NCI-H1092 treated with DMSO at 0.1 percent for 48 hours (cell line): ENCODE measurements at regions not wholly inside any gene's neighbourhood (a gene's known extent, or its start where the extent isn't known, plus 50 kb on each side); places are given as distances from the start of the nearest gene placed in this dataset.
"Not testable (repeated sequence)": the region's sequence is repeated elsewhere in the genome, so short reads cannot be mapped to it uniquely, and the experiment has no call there.

ENCODE experiments used
- DNase-seq: peaks from one replicate; lab custom pipeline; 2025; lab: John Stamatoyannopoulos, UW

- DNase-seq = not testable (repeated sequence)
These were observed 301.5 kb downstream of the BCKDHB start for GRCh38 chr6:80407976-80408375.

- no peak for DNase-seq
These were observed 298.4 kb downstream of the BCKDHB start for GRCh38 chr6:80404889-80405288.

- DNase-seq = no peak
These were observed 296.9 kb downstream of the BCKDHB start for GRCh38 chr6:80403365-80403764.

- DNase-seq = no peak
These were observed 295.8 kb downstream of the BCKDHB start for GRCh38 chr6:80402266-80402665.
